Erythroblast (primary cell): ENCODE measurements at regions not wholly inside any gene's neighbourhood (a gene's known extent, or its start where the extent isn't known, plus 50 kb on each side); places are given as distances from the start of the nearest gene placed in this dataset.

Experiments
- DNase-seq, 2 experiments: peaks; one replicate each; lab custom pipeline; 2025; lab: John Stamatoyannopoulos, UW
- GATA1 ChIP-seq: IDR thresholded peaks from 2 replicates; pipeline ENCODE4 v1.6.1; 2011; ENCODE audit warnings: low read depth, mild to moderate bottlenecking, control low read depth, low read length, moderate library complexity
- POLR2A ChIP-seq: IDR thresholded peaks from 2 replicates; pipeline ENCODE4 v1.6.1; 2011; ENCODE audit warnings: mild to moderate bottlenecking, low read length

- DNase-seq: no peak
- TF ChIP-seq GATA1 (no peak), POLR2A (no peak)
Observed at GRCh38 chr4:95599777-95600400, 51.1 kb upstream of the UNC5C start.
